Left renal pelvis (tissue), 4 donors: ENCODE measurements at regions not wholly inside any gene's neighbourhood (a gene's known extent, or its start where the extent isn't known, plus 50 kb on each side); places are given as distances from the start of the nearest gene placed in this dataset.
A peak's percentile ranks its signal among the peaks of the same experiment; 100 is the strongest.
"Not testable (repeated sequence)": the region's sequence is repeated elsewhere in the genome, so short reads cannot be mapped to it uniquely, and the experiment has no call there.

ENCODE experiments used
- DNase-seq, 4 donors: peaks; one replicate each; pipeline ENCODE4 v3.0.0-alpha.2; 2013; ENCODE audit warnings: low read depth in 4 of 4, low spot score in 3 of 4

DNA sequence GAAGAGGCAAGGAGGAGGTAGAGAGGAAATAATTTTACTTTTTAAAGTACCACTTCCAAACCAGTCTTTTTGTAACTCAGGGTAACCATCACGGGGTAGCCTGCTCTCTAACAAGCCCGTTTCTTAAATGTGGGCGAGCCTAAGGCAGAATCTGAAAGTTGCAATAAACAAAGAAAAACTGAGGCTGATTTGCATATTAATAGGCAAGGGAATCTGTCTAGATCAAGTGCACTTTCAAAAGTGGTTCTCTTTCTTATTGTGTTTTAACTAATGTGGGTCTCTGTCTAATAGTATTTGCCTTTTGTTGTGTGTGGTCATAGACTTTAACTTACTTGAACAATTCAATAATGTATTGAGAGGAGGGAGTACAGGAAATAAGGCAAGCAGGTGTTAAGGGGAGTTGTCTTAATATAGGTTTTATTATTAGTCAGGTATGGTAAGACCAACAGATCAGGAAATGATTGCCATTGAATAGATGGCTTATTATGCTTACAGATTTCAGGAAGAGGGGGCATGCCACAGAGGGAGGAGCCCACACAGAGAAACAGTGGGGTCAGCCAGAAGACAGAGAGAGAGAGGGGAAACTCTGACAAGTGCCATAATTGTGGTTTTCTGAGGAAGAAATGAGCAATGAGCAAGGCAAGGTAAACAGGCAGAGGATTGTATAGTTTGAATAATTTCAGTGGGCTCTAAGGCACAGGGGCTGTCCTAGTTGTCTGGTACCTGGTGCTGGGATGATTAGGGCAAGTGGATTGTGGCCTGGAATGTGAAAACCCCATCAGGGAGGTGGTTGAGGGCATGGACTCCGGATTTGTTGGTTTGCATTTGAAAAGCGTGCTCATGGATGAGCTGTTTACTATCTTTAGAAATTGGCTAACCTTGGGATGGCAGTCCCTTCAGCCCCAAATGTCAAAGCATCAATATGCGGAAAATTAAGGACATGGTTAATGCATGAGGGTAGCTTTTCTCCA is 237.2 kb downstream of the TOX3 start:
- no peak for DNase-seq

GRCh38 chr16:52308051-52308450 is 238.9 kb downstream of the TOX3 start:
- no peak for DNase-seq

- no peak for DNase-seq
Measured at GRCh38 chr16:52301026-52301425, 245.9 kb downstream of the TOX3 start.

- DNase-seq = no peak
Measured at GRCh38 chr16:52298769-52299168, 248.2 kb downstream of the TOX3 start.

GRCh38 chr16:52296706-52297315 is 250.1 kb downstream of the TOX3 start:
- not testable (repeated sequence) for DNase-seq

- no peak for DNase-seq
Measured at GRCh38 chr16:52296076-52296475, 250.9 kb downstream of the TOX3 start.

- DNase-seq = no peak
Measured at GRCh38 chr16:52294660-52295059, 252.3 kb downstream of the TOX3 start.

DNA sequence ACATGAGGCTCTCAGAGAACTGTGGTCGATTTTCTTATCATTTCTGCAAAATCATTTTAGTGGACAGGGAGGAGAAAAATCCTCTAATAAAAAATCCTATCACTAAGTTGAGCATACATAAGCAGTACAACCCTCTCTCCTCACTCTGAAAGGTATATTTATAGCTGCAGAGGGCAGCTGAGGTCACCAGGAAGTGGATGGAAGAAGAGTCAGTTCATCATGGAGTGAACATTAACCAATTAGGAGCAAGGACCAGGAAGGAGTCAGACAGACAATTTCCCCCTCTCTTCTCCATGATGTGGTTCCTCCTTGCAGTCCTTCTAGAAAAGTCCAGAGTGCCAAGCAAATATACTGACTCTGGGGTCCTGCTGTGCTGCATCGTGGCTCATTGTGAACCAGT is 253.7 kb downstream of the TOX3 start:
- DNase-seq = no peak

GRCh38 chr16:52283584-52284375 is 263.2 kb downstream of the TOX3 start:
- no peak for DNase-seq

DNA sequence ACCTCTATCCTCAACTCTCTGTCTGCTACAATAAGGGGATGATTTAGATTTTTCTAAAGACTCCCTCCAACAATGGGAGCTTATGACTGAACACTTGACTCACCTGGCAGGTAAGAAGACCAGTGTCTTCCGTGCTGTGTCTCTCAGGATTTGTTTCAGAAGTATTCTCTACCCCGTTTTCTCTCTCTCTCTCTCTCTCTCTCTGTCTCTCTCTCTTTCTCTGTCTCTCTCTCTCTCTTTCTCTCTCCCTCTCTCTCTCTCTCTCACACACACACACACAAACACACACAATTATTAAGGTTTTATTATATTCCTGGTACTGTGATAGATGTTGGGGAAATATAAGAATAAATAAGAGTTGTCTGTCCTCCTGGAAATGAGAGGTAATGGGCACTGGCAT is 263.9 kb downstream of the TOX3 start:
- no peak for DNase-seq

GRCh38 chr16:52280086-52280485 is 266.9 kb downstream of the TOX3 start:
- no peak for DNase-seq

GRCh38 chr16:52271088-52271750 is 275.7 kb downstream of the TOX3 start:
- DNase-seq = no peak

DNA sequence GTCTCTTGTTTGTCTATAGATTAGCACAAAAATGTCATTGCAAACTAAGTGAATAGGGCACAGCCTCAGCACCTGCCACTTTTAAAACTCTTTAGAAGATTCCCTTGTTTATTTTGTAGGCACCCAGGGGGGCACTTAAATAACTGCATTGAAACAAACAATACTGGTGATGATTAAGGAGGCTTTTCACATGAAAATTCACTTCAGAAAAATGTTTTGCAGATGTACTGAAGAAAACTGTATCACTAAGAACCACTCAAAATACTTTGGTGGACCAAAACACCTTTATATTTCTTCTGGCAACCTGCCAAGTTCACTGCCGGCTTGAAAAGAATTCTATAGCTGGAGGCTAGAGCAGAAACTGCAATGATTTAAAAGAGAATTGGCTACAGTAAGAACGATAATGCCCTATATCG is 281.5 kb downstream of the TOX3 start:
- DNase-seq = peak in 2 of 4 donors; percentile 12 to 20

DNA sequence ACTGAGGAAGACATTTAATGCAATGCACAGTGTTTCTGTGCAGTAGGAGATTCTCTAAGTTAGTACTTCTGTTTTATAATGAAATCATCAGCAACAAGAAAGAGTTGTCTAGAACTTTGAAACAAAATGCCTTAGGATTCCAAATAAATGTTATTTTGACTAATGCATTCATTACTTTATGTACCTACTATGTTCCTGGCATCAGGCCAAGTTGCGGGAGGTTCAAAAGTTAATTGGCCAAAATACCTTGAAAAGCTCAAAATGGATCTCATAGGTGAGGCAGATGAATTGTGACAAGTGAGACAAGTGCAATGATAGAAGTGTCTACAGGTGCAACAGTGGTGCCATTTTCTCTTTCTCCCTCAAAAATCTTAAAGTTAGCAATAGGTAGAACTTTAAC is 289.4 kb downstream of the TOX3 start:
- DNase-seq = no peak

DNA sequence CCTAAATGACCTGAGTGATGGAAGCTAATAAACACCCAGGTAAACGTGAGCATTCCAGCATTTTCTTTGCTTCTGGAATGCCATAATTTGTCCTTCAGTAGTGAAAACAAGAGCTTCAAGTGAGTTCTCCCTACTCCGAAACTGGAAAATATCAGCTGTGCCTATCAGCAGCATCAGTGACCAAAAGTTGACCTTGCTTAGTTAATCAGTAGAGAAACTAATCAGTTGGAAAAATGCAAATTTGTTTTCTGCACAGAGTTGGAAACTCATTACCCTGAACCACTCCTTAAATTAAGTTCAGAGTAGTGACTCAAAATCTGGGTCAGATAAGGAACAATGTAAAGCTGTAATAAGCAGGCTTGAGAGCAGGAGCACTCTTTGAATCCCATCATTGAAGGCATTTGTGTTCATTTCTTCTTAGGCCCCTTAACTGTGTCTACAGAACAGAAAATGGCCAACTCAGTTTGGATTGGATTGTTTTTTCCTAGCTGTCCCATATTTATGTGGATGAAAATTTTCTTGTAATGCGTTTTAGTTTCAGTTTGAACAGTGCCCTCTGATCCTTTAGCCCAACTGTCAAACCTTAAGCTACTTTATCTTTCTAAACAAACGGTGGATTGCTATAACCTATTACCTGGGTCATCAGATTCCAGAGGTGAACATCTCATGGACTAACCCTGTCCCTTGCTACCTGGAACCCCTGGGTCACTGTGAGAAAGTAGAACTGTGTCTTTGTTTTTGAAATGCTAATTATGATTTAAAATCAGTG is 290.4 kb downstream of the TOX3 start:
- DNase-seq = peak; percentile 22 to 30 (median 26)

DNA sequence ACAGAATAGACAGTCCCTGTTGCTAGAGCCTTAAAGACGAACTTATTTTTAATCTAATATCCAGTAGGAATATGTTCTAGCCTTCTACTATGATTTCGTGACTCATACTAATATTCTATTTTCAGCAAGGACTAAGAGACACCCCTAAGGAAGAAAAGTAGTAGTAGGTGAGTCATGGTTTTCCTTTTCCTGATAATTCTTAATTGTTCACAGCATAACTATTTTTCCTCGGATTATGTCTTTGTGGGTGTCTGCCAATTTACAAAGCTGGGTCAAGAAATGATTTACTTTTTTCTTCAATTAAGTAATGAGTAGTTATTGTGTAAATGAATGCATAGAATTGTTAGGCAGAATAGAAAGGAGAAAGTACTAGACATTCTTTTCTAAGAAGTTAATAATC is 292.2 kb downstream of the TOX3 start:
- no peak for DNase-seq

- no peak for DNase-seq
Measured at GRCh38 chr16:52252680-52253079, 294.3 kb downstream of the TOX3 start.

DNA sequence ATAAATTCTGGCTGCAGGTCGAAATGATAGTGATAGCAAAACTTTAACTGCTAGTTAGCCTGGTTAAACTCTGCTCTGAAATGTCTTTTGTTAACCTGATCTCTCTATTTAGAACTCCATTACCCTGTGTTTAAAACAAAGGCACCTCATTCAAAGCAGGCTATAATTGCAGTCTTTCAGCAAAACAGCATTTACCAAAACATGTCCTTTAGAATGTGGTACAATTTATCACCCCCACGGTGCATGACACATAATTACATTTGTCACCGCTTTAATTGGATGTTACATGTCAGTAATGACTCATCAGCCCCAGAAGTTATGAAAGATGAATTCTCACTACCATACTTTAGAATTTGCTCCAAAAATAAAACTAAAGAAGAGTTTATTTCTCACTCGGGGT is 295.4 kb downstream of the TOX3 start:
- DNase-seq = no peak

DNA sequence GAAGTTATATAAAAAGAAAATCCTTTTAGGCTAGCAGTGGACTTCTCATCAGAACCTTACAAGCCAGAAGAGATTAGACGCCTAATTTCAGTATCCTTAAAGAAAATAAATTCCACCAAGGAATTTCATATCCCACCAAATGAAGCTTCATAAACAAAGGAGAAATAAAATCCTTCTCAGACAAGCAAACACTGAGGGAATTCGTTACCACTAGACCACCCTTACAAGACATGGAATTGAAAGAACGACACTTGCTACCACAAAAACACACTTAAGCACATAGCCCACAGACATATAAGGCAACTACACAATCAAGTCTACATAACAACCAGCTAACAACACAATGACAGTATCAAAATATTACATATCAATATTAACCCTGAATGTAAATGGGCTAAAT is 299.2 kb downstream of the TOX3 start:
- no peak for DNase-seq

DNA sequence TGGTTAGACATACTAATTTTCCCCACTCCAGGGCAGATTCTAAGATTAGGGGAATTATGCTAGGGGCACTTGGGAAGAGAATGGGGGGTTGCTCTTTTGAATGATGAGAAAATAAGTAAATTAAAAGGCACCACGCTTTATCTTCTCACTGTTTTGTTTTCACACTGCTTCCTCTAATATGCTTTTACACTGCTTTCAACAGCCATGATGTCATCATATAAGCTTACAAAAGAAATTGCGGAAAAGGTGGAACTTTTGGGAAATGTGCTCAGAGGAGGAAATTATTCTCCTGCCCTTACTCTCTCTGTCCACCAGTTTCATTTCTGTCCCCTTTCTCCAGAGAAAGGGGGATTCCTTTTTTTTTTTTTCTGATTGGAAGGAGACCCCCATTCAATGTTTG is 308.2 kb downstream of the TOX3 start:
- no peak for DNase-seq
